ENCODE measurements at regions not wholly inside any gene's neighbourhood (a gene's known extent, or its start where the extent isn't known, plus 50 kb on each side); places are given as distances from the start of the nearest gene placed in this dataset.

DNA sequence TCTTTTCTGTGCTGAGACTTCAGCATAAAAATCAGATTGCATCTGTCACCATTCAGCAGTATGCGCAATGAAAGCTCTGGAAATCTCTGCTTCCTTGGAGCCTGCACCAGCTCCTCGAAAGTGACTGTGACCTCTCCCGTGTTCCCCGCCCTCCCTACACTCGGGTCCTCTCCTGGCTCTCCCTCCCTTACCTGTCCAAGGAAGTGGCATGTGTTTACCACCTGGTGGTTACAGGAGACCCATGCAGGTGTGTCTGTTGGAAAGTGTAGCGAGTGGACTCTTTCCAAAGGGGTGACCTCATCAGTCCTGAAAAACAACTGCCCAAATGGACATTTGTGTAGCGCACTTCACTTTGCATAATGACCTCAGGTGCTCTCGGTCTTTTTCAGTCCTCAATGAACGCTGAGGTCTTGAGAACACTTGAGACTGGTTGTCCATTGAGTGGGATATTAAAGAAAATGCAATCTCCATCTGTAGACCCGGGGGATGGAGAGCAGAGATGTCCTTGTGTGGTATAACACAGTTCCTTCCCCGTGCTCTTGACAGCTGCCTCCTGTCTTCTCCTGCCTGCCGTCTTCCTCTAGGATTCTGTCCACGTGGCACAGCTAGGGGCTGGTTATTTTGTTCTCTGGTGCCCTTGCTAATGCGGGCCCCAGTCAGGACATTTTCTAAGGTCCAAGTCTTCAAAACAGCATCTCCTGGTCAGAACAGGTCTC lies 133.2 kb downstream of the ACKR3 start:
- Histone ChIP-seq H3K4ac (replicated peaks; ENCODE audit: insufficient read length, low read depth, low read length) (no peak overlapping the region), H2AFZ (ENCODE audit: low read length) (no peak overlapping the region), H3K4me3 (ENCODE audit: extremely low read depth in 1 of 4, insufficient read depth in 2 of 4, low read depth in 3 of 4, low read length in 4 of 4) (no peak overlapping the region), H2BK12ac (ENCODE audit: low read depth, low read length) (no peak overlapping the region), H3K14ac (ENCODE audit: insufficient read length) (no peak overlapping the region), H3K4me2 (ENCODE audit: insufficient read depth in 1 of 2, low read depth in 2 of 2, low read length in 2 of 2) (no peak overlapping the region), H3K36me3 (ENCODE audit: control insufficient read depth in 2 of 4, insufficient read depth in 4 of 4, low read length in 3 of 4) (no peaks in the 10 kb centered on the region; a peak in 1 of 8 replicates), H3K79me1 (ENCODE audit: low read depth, low read length) (no peaks in the 10 kb centered on the region), H2BK20ac (ENCODE audit: low read length) (no peak overlapping the region), H3K23ac (ENCODE audit: insufficient read length) (no peak overlapping the region), H2BK15ac (ENCODE audit: low read length) (no peak overlapping the region), H3K56ac (replicated peaks; ENCODE audit: insufficient read length, low read depth, low read length) (no peak overlapping the region), H3K4me1 (replicated peaks in 1 of 4; ENCODE audit: control insufficient read depth in 3 of 4, insufficient read depth in 4 of 4, low read length in 3 of 4) (no peaks in the 10 kb centered on the region; a peak in 1 of 7 replicates), H4K5ac (ENCODE audit: insufficient read length, low read depth, low read length) (no peak overlapping the region), H3K9ac (replicated peaks in 1 of 4; ENCODE audit: extremely low read depth in 1 of 4, low read depth in 3 of 4, low read length in 3 of 4) (no peak overlapping the region), H4K91ac (replicated peaks; ENCODE audit: insufficient read length, low read length) (no peak overlapping the region), H2AK5ac (ENCODE audit: low read depth, low read length) (no peak overlapping the region), H3K23me2 (ENCODE audit: low read depth, low read length) (peaks cover 2% of the 10 kb centered on the region; the same call in 1 of the 2 replicates), H4K20me1 (replicated peaks in 1 of 2; ENCODE audit: control insufficient read depth in 1 of 2, insufficient read depth in 2 of 2, low read length in 2 of 2) (peaks cover 2 to 4% of the 10 kb centered on the region in 2 experiments), H3K9me3 (ENCODE audit: insufficient read depth in 2 of 2, low read depth in 1 of 2, low read length in 1 of 2) (no peaks in the 10 kb centered on the region), H3K27ac (ENCODE audit: low read depth, low read length) (no peak overlapping the region), H3K79me2 (ENCODE audit: control insufficient read depth in 1 of 2, insufficient read depth in 2 of 2, low read length in 2 of 2) (no peaks in the 10 kb centered on the region), H4K8ac (ENCODE audit: extremely low read depth, insufficient read depth, low read length) (no peak overlapping the region; the same call in 1 of the 2 replicates), H2BK120ac (replicated peaks; ENCODE audit: low read depth, low read length) (no peak overlapping the region), H3K18ac (ENCODE audit: extremely low read depth, low read length) (no peak overlapping the region), H3K27me3 (replicated peaks in 1 of 4; ENCODE audit: control insufficient read depth in 3 of 4, extremely low read depth in 1 of 4, insufficient read depth in 3 of 4, low read length in 3 of 4) (no peaks in the 10 kb centered on the region), H2BK5ac (ENCODE audit: low read depth, low read length) (no peak overlapping the region)
- DNase-seq (ENCODE audit: low read depth in 1 of 2, low spot score in 2 of 2) (no peak), FAIRE-seq (no peak)
- POLR2A ChIA-PET (ENCODE audit: partially characterized antibody), result no interaction called here
- 91% methylated on average over 13 of the region's 14 CpGs; no CpG with 5 or more reads in 1 of the 2 experiments for WGBS, 2 experiments (ENCODE audit: extremely low coverage in 1 of 2, insufficient coverage in 1 of 2, insufficient read length in 1 of 2, insufficient replicate concordance in 2 of 2, low coverage in 1 of 2, low lambda C conversion rate in 2 of 2, missing lambda C conversion rate in 1 of 2)
- CTCF ChIA-PET (ENCODE audit: partially characterized antibody), result interaction anchor here (0.6 kb wide), 1 partner anchor 91 kb away, joined by 3 read pairs; no protein-coding TSS in a partner anchor
- TF ChIP-seq PHF8 (conservative IDR thresholded peaks at IDR 0.05; ENCODE audit: low read depth, low read length) (no peak), RNF2 (IDR thresholded peaks at IDR 0.05; ENCODE audit: borderline replicate concordance, low read depth, low read length, missing control alignments, poor library complexity, severe bottlenecking) (no peak), RAD21 (IDR thresholded peaks at IDR 0.05 in 1 of 2, conservative IDR thresholded peaks at IDR 0.05 in 1 of 2; ENCODE audit: low read depth in 2 of 2, low read length in 2 of 2) (peak; percentile 1 to 32; a peak in 1 of 4 replicates)
- TF ChIP-seq, protein P1, sequence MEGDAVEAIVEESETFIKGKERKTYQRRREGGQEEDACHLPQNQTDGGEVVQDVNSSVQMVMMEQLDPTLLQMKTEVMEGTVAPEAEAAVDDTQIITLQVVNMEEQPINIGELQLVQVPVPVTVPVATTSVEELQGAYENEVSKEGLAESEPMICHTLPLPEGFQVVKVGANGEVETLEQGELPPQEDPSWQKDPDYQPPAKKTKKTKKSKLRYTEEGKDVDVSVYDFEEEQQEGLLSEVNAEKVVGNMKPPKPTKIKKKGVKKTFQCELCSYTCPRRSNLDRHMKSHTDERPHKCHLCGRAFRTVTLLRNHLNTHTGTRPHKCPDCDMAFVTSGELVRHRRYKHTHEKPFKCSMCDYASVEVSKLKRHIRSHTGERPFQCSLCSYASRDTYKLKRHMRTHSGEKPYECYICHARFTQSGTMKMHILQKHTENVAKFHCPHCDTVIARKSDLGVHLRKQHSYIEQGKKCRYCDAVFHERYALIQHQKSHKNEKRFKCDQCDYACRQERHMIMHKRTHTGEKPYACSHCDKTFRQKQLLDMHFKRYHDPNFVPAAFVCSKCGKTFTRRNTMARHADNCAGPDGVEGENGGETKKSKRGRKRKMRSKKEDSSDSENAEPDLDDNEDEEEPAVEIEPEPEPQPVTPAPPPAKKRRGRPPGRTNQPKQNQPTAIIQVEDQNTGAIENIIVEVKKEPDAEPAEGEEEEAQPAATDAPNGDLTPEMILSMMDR (IDR thresholded peaks at IDR 0.05; ENCODE audit: control extremely low read depth in 1 of 3, insufficient read depth in 1 of 3, low read depth in 1 of 3, low read length in 3 of 3), result peak in 1 of 3 experiments; percentile 14; a peak in 1 of 4 replicates

All from H1 (cell line).